HepG2 (cell line): ENCODE measurements at regions not wholly inside any gene's neighbourhood (a gene's known extent, or its start where the extent isn't known, plus 50 kb on each side); places are given as distances from the start of the nearest gene placed in this dataset.

Source experiments
- BCL6 ChIP-seq: IDR thresholded peaks from 2 replicates; pipeline ENCODE4 v1.6.1; 2016; ENCODE audit warnings: missing genetic modification reagents, missing compliant biosample characterization
- HMGXB3 ChIP-seq: sonication (generic); formaldehyde crosslinking; IDR thresholded peaks from 2 replicates; pipeline ENCODE4 v1.4.0; 2020; ENCODE audit warnings: missing genetic modification reagents, borderline replicate concordance
- IKZF4 ChIP-seq: sonication (generic); formaldehyde crosslinking; IDR thresholded peaks from 2 replicates; pipeline ENCODE4 v1.5.1; 2020; ENCODE audit warnings: borderline replicate concordance, mild to moderate bottlenecking, low read depth, missing genetic modification reagents; ENCODE audit errors: not compliant biosample characterization
- ISL2 ChIP-seq: sonication (generic); formaldehyde crosslinking; IDR thresholded peaks from 2 replicates; pipeline ENCODE4 v1.5.0; 2020; ENCODE audit warnings: missing genetic modification reagents
- KDM1A ChIP-seq: IDR thresholded peaks from 2 replicates; pipeline ENCODE4 v1.6.1; 2016; ENCODE audit warnings: missing compliant biosample characterization
- KDM5B ChIP-seq: sonication (generic); formaldehyde crosslinking; IDR thresholded peaks from 2 replicates; pipeline ENCODE4 v1.4.0; 2020; ENCODE audit warnings: missing genetic modification reagents, mild to moderate bottlenecking, borderline replicate concordance
- KLF15 ChIP-seq: sonication (generic); formaldehyde crosslinking; IDR thresholded peaks from 2 replicates; pipeline ENCODE4 v1.8.1; 2023; ENCODE audit warnings: borderline replicate concordance, mild to moderate bottlenecking, inconsistent platforms, missing genetic modification reagents, mixed read lengths
- NKX3-1 ChIP-seq: sonication (generic); formaldehyde crosslinking; IDR thresholded peaks from 2 replicates; pipeline ENCODE4 v1.5.0; 2020; ENCODE audit warnings: missing genetic modification reagents
- NONO ChIP-seq, 2 experiments: fragments of 450-650 bp in 1 of 2; sonication (generic) in 1 of 2; formaldehyde crosslinking in 1 of 2; IDR thresholded peaks in 1 of 2; conservative IDR thresholded peaks in 1 of 2; 2 replicates each; pipeline versions ENCODE4 v1.6.1 to v1.8.0; 2017 to 2022; ENCODE audit warnings: mild to moderate bottlenecking in 1 of 2, missing genetic modification reagents in 1 of 2, moderate library complexity in 1 of 2
- NR2F6 ChIP-seq, 2 experiments: IDR thresholded peaks; 2 replicates each; pipeline ENCODE4 v1.6.1; 2016; ENCODE audit warnings: antibody characterized with exemption in 1 of 2, mild to moderate bottlenecking in 1 of 2
- YEATS2 ChIP-seq: sonication (generic); formaldehyde crosslinking; IDR thresholded peaks from 2 replicates; pipeline ENCODE4 v1.4.0; 2020; ENCODE audit warnings: missing genetic modification reagents, borderline replicate concordance
- ZBTB2 ChIP-seq: sonication (generic); formaldehyde crosslinking; IDR thresholded peaks from 2 replicates; pipeline ENCODE4 v1.8.0; 2022; ENCODE audit warnings: low read depth, missing genetic modification reagents
- ZFP36 ChIP-seq: fragments of 150-350 bp; IDR thresholded peaks from 2 replicates; pipeline ENCODE4 v1.6.1; 2018; ENCODE audit warnings: borderline replicate concordance, low read length, low read depth; ENCODE audit not compliant: partially characterized antibody
- ZMYM4 ChIP-seq: sonication (generic); formaldehyde crosslinking; IDR thresholded peaks from 2 replicates; pipeline ENCODE4 v1.8.1; 2023; ENCODE audit warnings: mild to moderate bottlenecking, missing genetic modification reagents
- ZNF136 ChIP-seq: sonication (generic); formaldehyde crosslinking; IDR thresholded peaks from 2 replicates; pipeline ENCODE4 v1.8.1; 2022; ENCODE audit warnings: low read depth, mild to moderate bottlenecking, moderate library complexity, missing genetic modification reagents
- ZNF24 ChIP-seq: fragments of 450-650 bp; IDR thresholded peaks from 2 replicates; pipeline ENCODE4 v1.6.1; 2017; ENCODE audit warnings: antibody characterized with exemption, mild to moderate bottlenecking
- ZNF296 ChIP-seq: sonication (generic); formaldehyde crosslinking; conservative IDR thresholded peaks from 2 replicates; pipeline ENCODE4 v1.5.0; 2020; ENCODE audit warnings: mild to moderate bottlenecking, missing genetic modification reagents
- ZNF644 ChIP-seq: IDR thresholded peaks from 2 replicates; pipeline ENCODE4 v1.6.1; 2016; ENCODE audit warnings: low read depth
- ZNF652 ChIP-seq: IDR thresholded peaks from 2 replicates; pipeline ENCODE4 v1.6.1; 2016; ENCODE audit warnings: low read depth, borderline replicate concordance
- ZNF772 ChIP-seq: sonication (generic); formaldehyde crosslinking; IDR thresholded peaks from 2 replicates; pipeline ENCODE4 v1.5.0; 2020; ENCODE audit warnings: mild to moderate bottlenecking, missing genetic modification reagents
- TF ChIP-seq, protein P1 (sequence below): sonication (generic); formaldehyde crosslinking; IDR thresholded peaks from 2 replicates; pipeline ENCODE4 v1.4.0; 2020; ENCODE audit warnings: missing genetic modification reagents, borderline replicate concordance

- TF ChIP-seq IKZF4 (CRISPR knock-in tag) (no peak), ZNF136 (CRISPR knock-in tag) (no peak), NONO (IDR thresholded peaks at IDR 0.05) (no peak), NONO (CRISPR knock-in tag; conservative IDR thresholded peaks at IDR 0.05) (no peak), ZNF296 (CRISPR knock-in tag) (no peak), KDM1A (0 out of 2 replicates have a peak, but pooled peaks have one; percentile 55), ZNF652 (CRISPR knock-in tag) (peak; percentile 45; the same call in 1 of the 2 replicates), ZFP36 (no peak), KDM5B (CRISPR knock-in tag) (no peak), NKX3-1 (CRISPR knock-in tag) (no peak), YEATS2 (CRISPR knock-in tag) (no peak), ZBTB2 (CRISPR knock-in tag) (no peak), BCL6 (CRISPR knock-in tag) (peak; percentile 76), ZNF24 (peak; percentile 43; the same call in 1 of the 2 replicates), NR2F6 (IDR thresholded peaks at IDR 0.05) (peak; percentile 91), NR2F6 (CRISPR knock-in tag; IDR thresholded peaks at IDR 0.05) (peak; percentile 96), HMGXB3 (CRISPR knock-in tag) (no peak), KLF15 (CRISPR knock-in tag) (no peak), ZMYM4 (CRISPR knock-in tag) (peak; percentile 85), ZNF644 (peak; percentile 42; the same call in 1 of the 2 replicates), ZNF772 (CRISPR knock-in tag) (no peak), ISL2 (peak; percentile 82)
- TF ChIP-seq, protein P1, sequence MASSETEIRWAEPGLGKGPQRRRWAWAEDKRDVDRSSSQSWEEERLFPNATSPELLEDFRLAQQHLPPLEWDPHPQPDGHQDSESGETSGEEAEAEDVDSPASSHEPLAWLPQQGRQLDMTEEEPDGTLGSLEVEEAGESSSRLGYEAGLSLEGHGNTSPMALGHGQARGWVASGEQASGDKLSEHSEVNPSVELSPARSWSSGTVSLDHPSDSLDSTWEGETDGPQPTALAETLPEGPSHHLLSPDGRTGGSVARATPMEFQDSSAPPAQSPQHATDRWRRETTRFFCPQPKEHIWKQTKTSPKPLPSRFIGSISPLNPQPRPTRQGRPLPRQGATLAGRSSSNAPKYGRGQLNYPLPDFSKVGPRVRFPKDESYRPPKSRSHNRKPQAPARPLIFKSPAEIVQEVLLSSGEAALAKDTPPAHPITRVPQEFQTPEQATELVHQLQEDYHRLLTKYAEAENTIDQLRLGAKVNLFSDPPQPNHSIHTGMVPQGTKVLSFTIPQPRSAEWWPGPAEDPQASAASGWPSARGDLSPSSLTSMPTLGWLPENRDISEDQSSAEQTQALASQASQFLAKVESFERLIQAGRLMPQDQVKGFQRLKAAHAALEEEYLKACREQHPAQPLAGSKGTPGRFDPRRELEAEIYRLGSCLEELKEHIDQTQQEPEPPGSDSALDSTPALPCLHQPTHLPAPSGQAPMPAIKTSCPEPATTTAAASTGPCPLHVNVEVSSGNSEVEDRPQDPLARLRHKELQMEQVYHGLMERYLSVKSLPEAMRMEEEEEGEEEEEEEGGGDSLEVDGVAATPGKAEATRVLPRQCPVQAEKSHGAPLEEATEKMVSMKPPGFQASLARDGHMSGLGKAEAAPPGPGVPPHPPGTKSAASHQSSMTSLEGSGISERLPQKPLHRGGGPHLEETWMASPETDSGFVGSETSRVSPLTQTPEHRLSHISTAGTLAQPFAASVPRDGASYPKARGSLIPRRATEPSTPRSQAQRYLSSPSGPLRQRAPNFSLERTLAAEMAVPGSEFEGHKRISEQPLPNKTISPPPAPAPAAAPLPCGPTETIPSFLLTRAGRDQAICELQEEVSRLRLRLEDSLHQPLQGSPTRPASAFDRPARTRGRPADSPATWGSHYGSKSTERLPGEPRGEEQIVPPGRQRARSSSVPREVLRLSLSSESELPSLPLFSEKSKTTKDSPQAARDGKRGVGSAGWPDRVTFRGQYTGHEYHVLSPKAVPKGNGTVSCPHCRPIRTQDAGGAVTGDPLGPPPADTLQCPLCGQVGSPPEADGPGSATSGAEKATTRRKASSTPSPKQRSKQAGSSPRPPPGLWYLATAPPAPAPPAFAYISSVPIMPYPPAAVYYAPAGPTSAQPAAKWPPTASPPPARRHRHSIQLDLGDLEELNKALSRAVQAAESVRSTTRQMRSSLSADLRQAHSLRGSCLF = no peak
These were observed 491.2 kb downstream of the PIK3C3 start (continued) for GRCh38 chr18:42446195-42446594.
